ENCODE measurements at regions not wholly inside any gene's neighbourhood (a gene's known extent, or its start where the extent isn't known, plus 50 kb on each side); places are given as distances from the start of the nearest gene placed in this dataset.
A peak's percentile ranks its signal among the peaks of the same experiment; 100 is the strongest.
"Not testable (repeated sequence)": the region's sequence is repeated elsewhere in the genome, so short reads cannot be mapped to it uniquely, and the experiment has no call there.

GRCh38 chr2:90052113-90052631, 1360.7 kb downstream of the RPIA start:
- DNase-seq (ENCODE audit: low read depth) = not testable (repeated sequence)

GRCh38 chr2:90069290-90069894, 1377.9 kb downstream of the RPIA start:
- peak; percentile 48 for TF ChIP-seq CTCF (conservative IDR thresholded peaks at IDR 0.05; ENCODE audit: low read depth, low read length)
- no peak overlapping the region for H3K4me3 ChIP-seq (ENCODE audit: low read depth, low read length)
- peak; percentile 18 for DNase-seq (ENCODE audit: low read depth)

More at GRCh38 chr2:90052113-90052631, 1360.7 kb downstream of the RPIA start:
- H3K4me3 ChIP-seq (ENCODE audit: low read depth, low read length) = not testable (repeated sequence)

GRCh38 chr2:90076311-90076710, 1384.8 kb downstream of the RPIA start:
- no peak for TF ChIP-seq CTCF (conservative IDR thresholded peaks at IDR 0.05; ENCODE audit: low read depth, low read length)
- H3K4me3 ChIP-seq (ENCODE audit: low read depth, low read length) = no peak overlapping the region
- no peak for DNase-seq (ENCODE audit: low read depth)

GRCh38 chr2:90077948-90078347, 1386.5 kb downstream of the RPIA start:
- TF ChIP-seq CTCF (conservative IDR thresholded peaks at IDR 0.05; ENCODE audit: low read depth, low read length) = no peak
- no peak for DNase-seq (ENCODE audit: low read depth)
- H3K4me3 ChIP-seq (ENCODE audit: low read depth, low read length) = no peak overlapping the region

GRCh38 chr2:90079374-90079773, 1387.9 kb downstream of the RPIA start:
- no peak overlapping the region for H3K4me3 ChIP-seq (ENCODE audit: low read depth, low read length)
- no peak for DNase-seq (ENCODE audit: low read depth)
- no peak for TF ChIP-seq CTCF (conservative IDR thresholded peaks at IDR 0.05; ENCODE audit: low read depth, low read length)

- not testable (repeated sequence) for DNase-seq (ENCODE audit: low read depth); H3K4me3 ChIP-seq (ENCODE audit: low read depth, low read length)
Observed at GRCh38 chr2:90087792-90088191, 1396.3 kb downstream of the RPIA start.

- H3K4me3 ChIP-seq (ENCODE audit: low read depth, low read length); DNase-seq (ENCODE audit: low read depth): not testable (repeated sequence)
Observed at GRCh38 chr2:90093571-90094270, 1402.2 kb downstream of the RPIA start.

GRCh38 chr2:90097617-90098016, 1406.1 kb downstream of the RPIA start:
- not testable (repeated sequence) for DNase-seq (ENCODE audit: low read depth); H3K4me3 ChIP-seq (ENCODE audit: low read depth, low read length)

- DNase-seq (ENCODE audit: low read depth); H3K4me3 ChIP-seq (ENCODE audit: low read depth, low read length): not testable (repeated sequence)
Observed at GRCh38 chr2:90105142-90105541, 1413.7 kb downstream of the RPIA start.

- DNase-seq (ENCODE audit: low read depth); H3K4me3 ChIP-seq (ENCODE audit: low read depth, low read length): not testable (repeated sequence)
Observed at GRCh38 chr2:90123409-90123808, 1431.9 kb downstream of the RPIA start.

GRCh38 chr2:90139046-90139445, 1447.6 kb downstream of the RPIA start:
- not testable (repeated sequence) for DNase-seq (ENCODE audit: low read depth); H3K4me3 ChIP-seq (ENCODE audit: low read depth, low read length)

GRCh38 chr2:90141558-90141957, 1450.1 kb downstream of the RPIA start:
- H3K4me3 ChIP-seq (ENCODE audit: low read depth, low read length); DNase-seq (ENCODE audit: low read depth): not testable (repeated sequence)

GRCh38 chr2:90151805-90152204, 1460.3 kb downstream of the RPIA start:
- not testable (repeated sequence) for DNase-seq (ENCODE audit: low read depth); H3K4me3 ChIP-seq (ENCODE audit: low read depth, low read length)

GRCh38 chr2:90170978-90171377, 1479.5 kb downstream of the RPIA start:
- DNase-seq (ENCODE audit: low read depth); H3K4me3 ChIP-seq (ENCODE audit: low read depth, low read length): not testable (repeated sequence)
